Activated naive CD8-positive, alpha-beta T cell treated with anti-CD3 and anti-CD28 coated beads, Interleukin-2, amount 50 U/mL, for 24 hours (primary cell): ENCODE measurements at regions not wholly inside any gene's neighbourhood (a gene's known extent, or its start where the extent isn't known, plus 50 kb on each side); places are given as distances from the start of the nearest gene placed in this dataset.
"Not testable (repeated sequence)": the region's sequence is repeated elsewhere in the genome, so short reads cannot be mapped to it uniquely, and the experiment has no call there.

Source experiments
- ATAC-seq: fragments of 150-1000 bp; cut with Tn5 transposase; one replicate; pipeline ENCODE4 v1.10.0; 2021
- DNase-seq: peaks from one replicate; pipeline ENCODE4 v3.0.0; 2021
- H3K27ac Mint-ChIP-seq: one replicate; pipeline ENCODE4 v1.8.0; 2021; ENCODE audit warnings: mild to moderate bottlenecking, mixed read lengths
- H3K27me3 Mint-ChIP-seq: one replicate; pipeline ENCODE4 v1.8.0; 2021; ENCODE audit warnings: mixed read lengths
- H3K36me3 Mint-ChIP-seq: one replicate; pipeline ENCODE4 v1.8.0; 2021; ENCODE audit warnings: low read depth, mixed read lengths
- H3K4me1 Mint-ChIP-seq: one replicate; pipeline ENCODE4 v1.8.0; 2021; ENCODE audit warnings: mixed read lengths
- H3K4me3 Mint-ChIP-seq: one replicate; pipeline ENCODE4 v1.8.0; 2021; ENCODE audit warnings: mild to moderate bottlenecking, moderate library complexity, mixed read lengths
- H3K9me3 Mint-ChIP-seq: one replicate; pipeline ENCODE4 v1.8.0; 2021; ENCODE audit warnings: mixed read lengths

- no peak for DNase-seq
- Mint-ChIP-seq H3K4me1 (no peaks in the 10 kb centered on the region), H3K27me3 (no peaks in the 10 kb centered on the region)
Measured at GRCh38 chr4:32931475-32931874, 2211.3 kb downstream of the PCDH7 start.

GRCh38 chr4:32932156-32932555 is 2212.0 kb downstream of the PCDH7 start:
- Mint-ChIP-seq H3K27ac (no peak overlapping the region), H3K4me1 (no peaks in the 10 kb centered on the region), H3K27me3 (no peaks in the 10 kb centered on the region), H3K36me3 (no peaks in the 10 kb centered on the region), H3K4me3 (no peak overlapping the region), H3K9me3 (peaks cover 9% of the 10 kb centered on the region)
- no peak for DNase-seq
- ATAC-seq = no peak

More at GRCh38 chr4:32931475-32931874, 2211.3 kb downstream of the PCDH7 start:
- H3K4me3 Mint-ChIP-seq = no peak overlapping the region
- peaks cover 9% of the 10 kb centered on the region for H3K9me3 Mint-ChIP-seq
- ATAC-seq = no peak
- no peak overlapping the region for H3K27ac Mint-ChIP-seq
- no peaks in the 10 kb centered on the region for H3K36me3 Mint-ChIP-seq

- peaks cover 15% of the 10 kb centered on the region for H3K9me3 Mint-ChIP-seq
- H3K4me1 Mint-ChIP-seq, DNase-seq, H3K27me3 Mint-ChIP-seq, H3K36me3 Mint-ChIP-seq, H3K27ac Mint-ChIP-seq, ATAC-seq, H3K4me3 Mint-ChIP-seq: not testable (repeated sequence)
Measured at GRCh38 chr4:32939222-32939621, 2219.1 kb downstream of the PCDH7 start.

DNA sequence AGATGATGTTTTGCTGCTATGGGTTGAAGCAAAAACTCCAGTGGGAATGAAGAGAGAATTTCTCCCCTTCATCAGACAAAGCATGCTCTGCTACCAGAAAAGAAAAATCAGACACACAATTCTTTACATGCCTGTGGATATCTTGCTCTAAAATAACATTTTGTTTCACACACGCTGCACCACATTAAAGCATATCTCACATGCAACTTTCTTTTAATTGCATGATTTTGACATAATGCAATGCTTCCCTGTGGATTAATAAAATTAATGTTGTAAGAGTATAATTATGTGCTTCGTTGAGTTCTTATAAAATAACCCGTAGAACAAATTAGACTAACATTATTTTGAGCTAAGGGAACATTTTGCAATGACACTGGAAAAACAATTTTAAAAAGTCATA is 2230.7 kb downstream of the PCDH7 start:
- no peak overlapping the region for H3K4me3 Mint-ChIP-seq
- ATAC-seq (no peak), DNase-seq (no peak)
- H3K27ac Mint-ChIP-seq = no peak overlapping the region
- H3K36me3 Mint-ChIP-seq = no peaks in the 10 kb centered on the region
- H3K27me3 Mint-ChIP-seq = no peaks in the 10 kb centered on the region
- H3K4me1 Mint-ChIP-seq = no peaks in the 10 kb centered on the region
- peaks cover 11% of the 10 kb centered on the region for H3K9me3 Mint-ChIP-seq

DNA sequence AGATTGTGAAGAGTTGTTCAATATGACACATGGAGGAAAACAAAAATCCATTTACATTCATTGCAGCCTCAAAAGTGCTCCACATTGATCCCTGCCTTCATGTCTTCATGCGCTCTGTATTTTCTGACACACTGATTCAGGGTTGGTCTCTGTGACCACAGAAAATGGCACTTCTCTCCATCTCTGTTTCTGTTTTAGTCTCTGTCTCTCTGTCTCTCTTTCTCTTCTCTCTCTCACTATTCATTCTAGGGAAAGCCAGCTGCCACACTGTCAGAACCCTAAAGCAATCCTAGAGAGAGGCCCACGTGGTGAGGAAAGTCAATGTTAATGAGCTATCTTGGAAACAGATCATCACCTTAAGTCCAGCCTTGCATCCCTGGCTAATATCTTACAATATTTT is 2238.4 kb downstream of the PCDH7 start:
- Mint-ChIP-seq H3K36me3 (no peaks in the 10 kb centered on the region), H3K27ac (no peak overlapping the region), H3K27me3 (no peaks in the 10 kb centered on the region), H3K4me3 (no peak overlapping the region), H3K4me1 (no peaks in the 10 kb centered on the region), H3K9me3 (peaks cover 3% of the 10 kb centered on the region)
- DNase-seq = no peak
- no peak for ATAC-seq

DNA sequence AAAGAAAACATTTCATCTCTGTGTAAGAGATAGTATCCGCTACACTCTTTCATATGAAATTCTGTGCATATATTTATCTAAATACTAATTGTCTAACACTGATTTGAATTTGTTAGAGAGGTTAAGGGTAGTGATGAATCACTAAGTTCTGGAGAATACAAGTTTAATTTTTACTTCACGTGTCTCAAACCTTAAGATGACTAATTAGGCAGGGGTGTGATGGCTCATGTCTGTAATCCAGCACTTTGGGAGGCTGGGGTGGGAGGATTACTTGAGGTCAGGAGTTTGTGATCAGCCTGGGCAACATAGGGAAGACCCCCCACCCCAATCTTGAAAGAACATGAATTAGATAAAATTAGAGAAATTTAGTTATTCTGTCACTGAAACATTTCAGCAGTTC is 2241.9 kb downstream of the PCDH7 start:
- DNase-seq (no peak), ATAC-seq (no peak)
- H3K36me3 Mint-ChIP-seq = no peaks in the 10 kb centered on the region
- H3K27me3 Mint-ChIP-seq = no peaks in the 10 kb centered on the region
- H3K4me3 Mint-ChIP-seq = no peak overlapping the region
- no peaks in the 10 kb centered on the region for H3K4me1 Mint-ChIP-seq
- peaks cover 12% of the 10 kb centered on the region for H3K9me3 Mint-ChIP-seq
- no peak overlapping the region for H3K27ac Mint-ChIP-seq

GRCh38 chr4:32985256-32985655 is 2265.1 kb downstream of the PCDH7 start:
- DNase-seq (no peak), ATAC-seq (no peak)
- peaks cover 18% of the 10 kb centered on the region for H3K9me3 Mint-ChIP-seq
- H3K4me3 Mint-ChIP-seq = no peak overlapping the region
- H3K4me1 Mint-ChIP-seq = no peaks in the 10 kb centered on the region
- no peaks in the 10 kb centered on the region for H3K36me3 Mint-ChIP-seq
- no peak overlapping the region for H3K27ac Mint-ChIP-seq
- H3K27me3 Mint-ChIP-seq = no peaks in the 10 kb centered on the region

DNA sequence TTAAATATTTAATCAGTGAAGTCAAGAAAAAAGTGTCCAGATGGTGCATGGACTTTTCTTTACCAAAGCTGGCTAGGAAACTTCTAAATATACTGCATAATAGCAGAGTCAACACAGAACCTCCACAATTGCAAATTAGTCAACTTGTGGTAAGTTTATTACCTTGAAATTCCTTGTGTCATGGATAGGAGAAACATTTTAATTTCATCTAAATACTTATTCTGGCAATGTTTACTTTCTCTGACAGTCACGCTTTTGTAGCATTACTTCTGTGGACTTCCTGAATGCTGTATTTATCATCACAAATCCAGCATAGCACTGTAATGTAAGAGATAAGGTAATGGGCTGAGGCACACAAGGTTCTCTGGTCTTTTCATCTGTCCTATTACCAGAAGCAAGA is 2266.1 kb downstream of the PCDH7 start:
- Mint-ChIP-seq H3K36me3 (no peaks in the 10 kb centered on the region), H3K27ac (no peak overlapping the region), H3K4me3 (no peak overlapping the region), H3K4me1 (no peaks in the 10 kb centered on the region), H3K9me3 (peaks cover 9% of the 10 kb centered on the region), H3K27me3 (no peaks in the 10 kb centered on the region)
- ATAC-seq (no peak), DNase-seq (no peak)

GRCh38 chr4:32987111-32987510 is 2266.9 kb downstream of the PCDH7 start:
- DNase-seq (no peak), ATAC-seq (no peak)
- H3K36me3 Mint-ChIP-seq = no peaks in the 10 kb centered on the region
- H3K27ac Mint-ChIP-seq = no peak overlapping the region
- H3K9me3 Mint-ChIP-seq = peaks cover 7% of the 10 kb centered on the region
- no peak overlapping the region for H3K4me3 Mint-ChIP-seq
- H3K27me3 Mint-ChIP-seq = no peaks in the 10 kb centered on the region
- H3K4me1 Mint-ChIP-seq = no peaks in the 10 kb centered on the region

- Mint-ChIP-seq H3K4me3 (no peak overlapping the region), H3K4me1 (no peaks in the 10 kb centered on the region), H3K27ac (no peak overlapping the region), H3K9me3 (peaks cover 7% of the 10 kb centered on the region), H3K27me3 (no peaks in the 10 kb centered on the region), H3K36me3 (no peaks in the 10 kb centered on the region)
- ATAC-seq = no peak
- DNase-seq = no peak
Measured at GRCh38 chr4:32988165-32988811, 2268.1 kb downstream of the PCDH7 start.

DNA sequence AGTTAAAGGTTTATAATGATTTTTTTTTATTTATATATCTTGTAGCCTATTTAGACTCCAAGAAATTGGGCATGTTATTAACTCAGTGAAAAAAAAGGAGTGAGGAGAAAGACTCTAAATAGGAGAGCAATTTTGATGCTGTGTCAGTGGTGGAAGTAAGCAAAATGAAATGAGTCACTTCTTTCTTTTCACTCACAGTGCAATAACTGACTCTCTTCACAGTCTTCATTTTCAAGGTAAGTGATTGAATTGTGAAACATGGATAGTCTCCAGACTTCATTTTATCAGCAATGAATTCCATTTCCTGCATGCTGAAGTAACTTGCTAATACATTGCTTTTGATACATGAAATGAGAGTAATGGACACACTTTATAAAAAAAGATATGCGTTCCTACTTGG is 2271.5 kb downstream of the PCDH7 start:
- DNase-seq = no peak
- no peaks in the 10 kb centered on the region for H3K4me1 Mint-ChIP-seq
- no peaks in the 10 kb centered on the region for H3K27me3 Mint-ChIP-seq
- no peak for ATAC-seq
- H3K4me3 Mint-ChIP-seq = no peak overlapping the region
- no peaks in the 10 kb centered on the region for H3K36me3 Mint-ChIP-seq
- no peak overlapping the region for H3K27ac Mint-ChIP-seq
- peaks cover 7% of the 10 kb centered on the region for H3K9me3 Mint-ChIP-seq

- Mint-ChIP-seq H3K27me3 (no peaks in the 10 kb centered on the region), H3K36me3 (no peaks in the 10 kb centered on the region), H3K4me1 (no peaks in the 10 kb centered on the region), H3K9me3 (peaks cover 6% of the 10 kb centered on the region), H3K4me3 (no peak overlapping the region), H3K27ac (no peak overlapping the region)
- DNase-seq = no peak
- ATAC-seq = no peak
Measured at GRCh38 chr4:32994981-32995881, 2275.1 kb downstream of the PCDH7 start.

DNA sequence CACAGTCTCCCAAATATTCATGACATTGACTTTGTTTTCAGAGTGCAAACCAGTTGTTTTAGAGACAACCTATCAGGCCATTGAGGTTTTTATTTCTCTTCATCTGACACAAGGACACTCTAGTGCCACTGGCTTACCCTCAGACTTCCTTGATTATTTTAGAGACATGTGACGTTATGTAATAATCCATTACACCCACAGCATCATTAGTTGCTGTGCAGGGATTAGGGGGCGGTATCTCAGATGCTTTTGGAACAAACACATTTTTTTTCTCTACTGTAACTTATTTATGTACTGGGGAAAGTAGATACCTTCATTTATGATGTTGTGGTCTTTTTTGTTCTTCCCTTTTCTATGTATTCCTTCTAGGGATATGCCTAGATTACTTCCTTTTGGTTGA is 2293.1 kb downstream of the PCDH7 start:
- no peaks in the 10 kb centered on the region for H3K4me1 Mint-ChIP-seq
- ATAC-seq (no peak), DNase-seq (no peak)
- H3K4me3 Mint-ChIP-seq = no peak overlapping the region
- H3K36me3 Mint-ChIP-seq = no peaks in the 10 kb centered on the region
- H3K9me3 Mint-ChIP-seq = peaks cover 11% of the 10 kb centered on the region
- H3K27me3 Mint-ChIP-seq = no peaks in the 10 kb centered on the region
- H3K27ac Mint-ChIP-seq = no peak overlapping the region

GRCh38 chr4:33025236-33025635 is 2305.1 kb downstream of the PCDH7 start:
- H3K4me3 Mint-ChIP-seq = no peak overlapping the region
- no peaks in the 10 kb centered on the region for H3K27me3 Mint-ChIP-seq
- DNase-seq = no peak
- no peak overlapping the region for H3K27ac Mint-ChIP-seq
- peaks cover 5% of the 10 kb centered on the region for H3K9me3 Mint-ChIP-seq
- H3K4me1 Mint-ChIP-seq = no peaks in the 10 kb centered on the region
- no peak for ATAC-seq
- H3K36me3 Mint-ChIP-seq = no peaks in the 10 kb centered on the region

DNA sequence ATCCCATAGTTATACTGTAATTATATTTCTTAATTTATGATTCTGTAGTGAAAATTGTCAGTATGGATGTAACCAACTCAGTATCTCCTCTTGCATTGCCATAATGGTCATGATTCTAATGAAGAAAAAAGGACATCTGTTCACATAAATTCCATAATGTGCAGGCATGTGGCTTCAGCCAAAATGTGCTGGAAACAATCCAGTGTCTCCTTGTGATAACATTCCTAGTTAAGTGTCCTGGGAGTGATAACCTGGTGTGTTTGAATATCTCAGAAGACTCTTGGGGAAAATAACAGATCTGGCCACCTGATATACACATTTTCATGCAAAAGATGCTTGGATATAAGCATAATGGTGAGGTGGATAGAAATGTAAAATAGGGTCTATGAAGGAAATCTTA is 2309.8 kb downstream of the PCDH7 start:
- H3K27ac Mint-ChIP-seq = no peak overlapping the region
- no peak overlapping the region for H3K4me3 Mint-ChIP-seq
- no peak for DNase-seq
- ATAC-seq = no peak
- H3K9me3 Mint-ChIP-seq = no peaks in the 10 kb centered on the region
- H3K4me1 Mint-ChIP-seq = no peaks in the 10 kb centered on the region
- no peaks in the 10 kb centered on the region for H3K36me3 Mint-ChIP-seq
- H3K27me3 Mint-ChIP-seq = no peaks in the 10 kb centered on the region
